Esophagus (tissue), 2 donors: ENCODE measurements at regions not wholly inside any gene's neighbourhood (a gene's known extent, or its start where the extent isn't known, plus 50 kb on each side); places are given as distances from the start of the nearest gene placed in this dataset.
A peak's percentile ranks its signal among the peaks of the same experiment; 100 is the strongest.

Experiments
- H3K27ac ChIP-seq, 2 donors: one replicate each; pipeline ENCODE4 v1.5.1; 2013; ENCODE audit warnings: low read depth in 2 of 2, mild to moderate bottlenecking in 2 of 2, inconsistent platforms in 1 of 2, low read length in 1 of 2, moderate library complexity in 1 of 2
- H3K27me3 ChIP-seq, 2 donors: one replicate each; pipeline ENCODE4 v1.6.1; 2013; ENCODE audit warnings: low read length in 2 of 2, control low read depth in 1 of 2, mild to moderate bottlenecking in 1 of 2; ENCODE audit not compliant: insufficient read depth in 2 of 2, control insufficient read depth in 1 of 2
- H3K36me3 ChIP-seq, 2 donors: one replicate each; pipeline ENCODE4 v1.6.1; 2013; ENCODE audit warnings: low read length in 1 of 2; ENCODE audit not compliant: control insufficient read depth in 2 of 2, insufficient read depth in 2 of 2
- H3K4me1 ChIP-seq, 2 donors: one replicate each; pipeline ENCODE4 v1.6.1; 2013; ENCODE audit warnings: low read length in 1 of 2; ENCODE audit not compliant: control insufficient read depth in 2 of 2, insufficient read depth in 2 of 2
- H3K4me3 ChIP-seq, 2 donors: one replicate each; pipeline ENCODE4 v1.5.1; 2013; ENCODE audit warnings: low read length in 2 of 2, mild to moderate bottlenecking in 2 of 2, low read depth in 1 of 2, moderate library complexity in 1 of 2
- H3K9me3 ChIP-seq, 2 donors: one replicate each; pipeline ENCODE4 v1.6.1; 2013; ENCODE audit warnings: mild to moderate bottlenecking in 2 of 2, low read depth in 1 of 2, low read length in 1 of 2, moderate library complexity in 1 of 2; ENCODE audit not compliant: control insufficient read depth in 2 of 2, insufficient read depth in 1 of 2
- WGBS, 2 donors: extraction: QIAGEN DNeasy Blood & Tissue Kit; methylation state at CpG; one replicate each; pipeline ENCODE4 v1.1.7; 2013; 5-methylcytosine and 5-hydroxymethylcytosine counted together
- donor health status: healthy with polysubstance abuse.
- donor health status: Bipolar disorder and iron deficiency.

DNA sequence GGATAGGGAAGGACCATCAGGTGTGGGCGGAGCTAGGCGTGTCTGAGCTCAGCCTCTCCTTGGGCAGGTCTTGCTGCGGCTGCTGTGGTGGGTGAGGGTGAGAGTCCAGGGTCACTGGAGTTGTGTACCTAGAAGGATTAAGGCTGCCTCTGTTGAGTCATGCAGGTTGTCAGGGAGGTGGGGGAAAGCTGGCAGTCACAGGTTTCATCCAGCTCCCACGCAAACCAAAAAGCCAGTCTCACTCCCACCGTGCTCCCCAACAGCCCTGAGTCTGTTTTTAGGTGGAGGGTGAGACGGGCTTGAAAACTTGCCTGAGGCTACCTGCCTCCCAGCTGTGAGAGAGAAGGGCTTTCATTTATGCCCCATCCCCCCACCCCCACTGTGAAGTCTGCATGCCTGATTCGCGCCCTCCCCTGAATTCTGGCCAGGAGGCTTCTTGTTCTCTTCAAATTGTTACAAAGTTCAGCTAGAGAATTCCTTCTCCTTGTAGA lies 161.5 kb downstream of the MYLK4 start:
- H3K27ac ChIP-seq = peak overlapping the region; percentile 14 to 50
- no peaks in the 10 kb centered on the region for H3K9me3 ChIP-seq
- H3K27me3 ChIP-seq = no peaks in the 10 kb centered on the region
- H3K4me3 ChIP-seq = no peak overlapping the region
- peaks cover 2 to 8% of the 10 kb centered on the region in 2 donors for H3K4me1 ChIP-seq
- WGBS, 2 donors = 54 to 61% methylated on average over 8 of the region's 8 CpGs
- H3K36me3 ChIP-seq = no peaks in the 10 kb centered on the region

DNA sequence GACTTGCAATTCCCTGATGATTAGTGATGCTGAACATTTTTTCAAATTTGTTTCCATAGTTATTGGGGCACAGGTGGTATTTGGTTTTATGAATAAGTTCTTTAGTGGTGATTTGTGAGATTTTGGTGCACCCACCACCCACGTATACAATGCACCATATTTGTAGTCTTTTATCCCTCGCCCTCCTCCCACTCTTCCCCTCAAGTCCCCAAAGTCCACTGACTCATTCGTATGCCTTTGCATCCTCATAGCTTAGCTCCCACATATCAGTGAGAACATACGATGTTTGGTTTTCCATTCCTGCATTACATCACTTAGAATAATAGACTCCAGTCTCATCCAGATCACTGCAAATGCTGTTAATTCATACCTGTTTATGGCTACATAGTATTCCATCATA lies 167.3 kb downstream of the MYLK4 start:
- Histone ChIP-seq H3K36me3 (no peaks in the 10 kb centered on the region), H3K27ac (no peak overlapping the region), H3K4me1 (no peaks in the 10 kb centered on the region), H3K9me3 (no peaks in the 10 kb centered on the region), H3K27me3 (no peaks in the 10 kb centered on the region), H3K4me3 (no peak overlapping the region)
- 70 to 84% methylated on average over 4 of the region's 4 CpGs for WGBS, 2 donors

DNA sequence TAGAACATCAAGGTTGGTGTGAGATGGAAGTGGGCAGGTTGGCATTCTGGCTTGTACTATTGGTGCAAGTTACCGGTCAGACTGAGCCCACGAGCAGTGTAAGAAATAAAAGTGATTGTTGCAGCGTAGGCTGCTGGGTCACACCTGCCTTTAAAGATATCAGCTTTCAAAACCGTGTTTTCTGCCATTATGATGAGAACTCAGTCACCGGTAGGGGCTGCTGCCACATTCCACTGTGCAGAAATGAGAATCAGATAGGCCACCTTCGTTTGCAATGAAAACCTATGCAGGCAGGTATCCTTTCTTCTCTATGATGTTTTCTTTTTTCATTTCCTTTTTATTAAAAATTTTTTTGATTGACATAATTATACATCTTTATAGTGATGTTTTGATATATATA lies 168.5 kb downstream of the MYLK4 start:
- Histone ChIP-seq H3K9me3 (no peaks in the 10 kb centered on the region), H3K36me3 (no peaks in the 10 kb centered on the region), H3K27me3 (no peaks in the 10 kb centered on the region), H3K27ac (no peak overlapping the region), H3K4me1 (no peaks in the 10 kb centered on the region), H3K4me3 (no peak overlapping the region)
- WGBS, 2 donors = 80 to 82% methylated on average over 6 of the region's 6 CpGs

DNA sequence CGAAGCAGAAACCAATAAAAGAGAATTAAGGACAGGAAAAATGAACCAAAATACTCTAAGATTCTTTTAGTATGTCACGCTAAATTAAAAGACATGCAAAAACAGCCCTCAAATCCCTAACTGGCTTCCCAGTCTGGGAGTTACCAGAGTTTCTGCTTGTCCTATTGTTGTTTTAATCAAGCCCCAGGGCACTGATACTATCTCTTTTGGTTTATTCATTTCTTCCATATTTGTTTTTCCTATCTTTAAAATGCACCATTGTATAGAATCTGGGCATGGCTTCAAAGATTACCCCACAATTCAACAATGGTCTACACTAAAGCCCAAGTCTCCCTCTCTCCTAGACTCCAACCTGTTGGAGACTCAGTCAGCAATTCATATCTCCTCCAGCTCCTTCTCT lies 169.1 kb downstream of the MYLK4 start:
- Histone ChIP-seq H3K4me1 (no peaks in the 10 kb centered on the region), H3K4me3 (no peak overlapping the region), H3K36me3 (no peaks in the 10 kb centered on the region), H3K27ac (no peak overlapping the region), H3K27me3 (no peaks in the 10 kb centered on the region), H3K9me3 (no peaks in the 10 kb centered on the region)
- WGBS, 2 donors = 85 to 86% methylated on average over 2 of the region's 2 CpGs

DNA sequence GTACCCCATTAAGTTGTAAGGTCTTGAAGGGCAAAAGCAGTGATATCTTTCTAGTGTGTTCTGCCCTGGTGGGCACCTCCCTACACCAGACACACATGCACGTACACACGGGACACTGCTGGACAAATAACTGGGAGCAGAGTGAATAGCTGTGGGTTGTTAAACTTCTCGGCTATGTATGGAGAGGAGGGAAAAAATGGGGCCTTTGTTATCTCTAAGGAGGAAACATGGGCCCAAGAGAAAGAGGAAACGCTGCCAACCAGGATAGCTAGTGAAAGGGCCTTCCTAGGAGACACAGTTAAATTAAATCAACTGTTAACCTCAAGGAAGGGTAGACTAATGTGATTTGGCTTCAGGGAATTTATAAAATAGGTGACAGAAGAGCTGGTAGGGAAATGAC lies 169.7 kb downstream of the MYLK4 start:
- Histone ChIP-seq H3K4me1 (no peaks in the 10 kb centered on the region), H3K4me3 (no peak overlapping the region), H3K27ac (no peak overlapping the region), H3K9me3 (no peaks in the 10 kb centered on the region), H3K36me3 (no peaks in the 10 kb centered on the region), H3K27me3 (no peaks in the 10 kb centered on the region)
- WGBS, 2 donors = 76 to 83% methylated on average over 4 of the region's 4 CpGs

DNA sequence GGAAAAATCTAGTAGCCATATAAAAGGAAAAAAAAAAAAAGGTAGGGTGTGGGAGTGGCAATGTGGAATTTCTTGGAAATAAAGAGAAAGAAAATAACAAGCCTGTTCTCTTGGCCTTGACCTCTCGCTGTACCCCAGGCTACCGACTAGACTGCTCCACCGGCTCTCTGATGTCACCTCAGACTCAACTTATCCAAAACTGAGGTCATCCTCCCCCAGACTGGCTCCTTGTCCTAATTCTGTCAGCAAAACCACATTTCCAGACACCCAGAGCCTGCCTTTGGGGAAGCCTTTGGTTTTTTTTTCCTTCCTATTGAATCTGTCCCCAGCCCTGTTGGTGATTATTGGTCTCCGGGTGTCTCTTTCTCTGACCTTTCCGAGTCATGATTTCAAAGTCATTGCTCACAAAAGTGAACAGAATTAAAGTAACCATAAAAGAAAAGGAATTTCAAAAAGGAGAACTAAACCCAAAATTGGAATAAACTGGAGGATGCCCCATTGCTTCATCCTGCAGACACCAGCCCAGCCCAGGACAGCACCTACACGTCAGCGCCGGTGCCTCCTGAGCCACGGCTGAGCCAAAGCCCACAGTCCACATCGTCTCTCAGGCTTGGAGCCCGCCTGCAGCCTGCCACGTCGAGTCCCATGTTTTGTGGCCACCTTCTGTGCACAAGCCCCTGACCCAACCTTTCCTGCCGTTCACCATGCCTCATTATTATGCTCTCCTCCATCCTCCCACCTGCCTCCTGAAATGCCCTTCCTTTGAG lies 170.7 kb downstream of the MYLK4 start:
- Histone ChIP-seq H3K4me1 (no peaks in the 10 kb centered on the region), H3K9me3 (no peaks in the 10 kb centered on the region), H3K27ac (no peak overlapping the region), H3K4me3 (no peak overlapping the region), H3K27me3 (no peaks in the 10 kb centered on the region), H3K36me3 (no peaks in the 10 kb centered on the region)
- 79 to 89% methylated on average over 14 of the region's 14 CpGs for WGBS, 2 donors

DNA sequence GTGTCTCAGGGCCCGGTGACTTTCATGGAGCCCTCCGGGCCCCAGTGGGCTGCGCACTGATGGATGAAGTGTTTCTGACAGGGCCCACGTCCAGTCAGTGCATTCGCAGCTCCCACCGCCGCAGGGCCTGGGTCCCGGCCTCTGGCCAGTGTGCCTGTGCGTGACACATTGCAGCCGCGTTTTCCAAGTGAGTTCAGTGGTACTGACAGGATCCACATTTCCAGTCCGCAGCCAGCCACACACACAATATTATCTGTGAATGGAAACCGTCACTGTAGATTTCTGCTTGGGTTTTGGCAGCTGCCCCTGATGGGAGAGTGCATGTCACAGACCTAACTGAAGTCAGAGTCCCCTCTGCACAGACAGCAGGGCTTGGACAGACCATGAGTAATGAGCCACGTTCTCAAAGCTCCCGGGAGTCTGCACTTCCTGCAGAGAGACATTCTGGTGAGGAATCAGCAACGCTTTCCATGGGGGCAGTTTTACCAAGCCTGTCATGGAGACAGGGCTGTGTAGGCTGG lies 171.4 kb downstream of the MYLK4 start:
- Histone ChIP-seq H3K4me3 (no peak overlapping the region), H3K4me1 (no peaks in the 10 kb centered on the region), H3K9me3 (no peaks in the 10 kb centered on the region), H3K36me3 (no peaks in the 10 kb centered on the region), H3K27me3 (no peaks in the 10 kb centered on the region), H3K27ac (peak overlapping the region; percentile 45 to 53)
- WGBS, 2 donors = 62 to 72% methylated on average over 16 of the region's 16 CpGs

DNA sequence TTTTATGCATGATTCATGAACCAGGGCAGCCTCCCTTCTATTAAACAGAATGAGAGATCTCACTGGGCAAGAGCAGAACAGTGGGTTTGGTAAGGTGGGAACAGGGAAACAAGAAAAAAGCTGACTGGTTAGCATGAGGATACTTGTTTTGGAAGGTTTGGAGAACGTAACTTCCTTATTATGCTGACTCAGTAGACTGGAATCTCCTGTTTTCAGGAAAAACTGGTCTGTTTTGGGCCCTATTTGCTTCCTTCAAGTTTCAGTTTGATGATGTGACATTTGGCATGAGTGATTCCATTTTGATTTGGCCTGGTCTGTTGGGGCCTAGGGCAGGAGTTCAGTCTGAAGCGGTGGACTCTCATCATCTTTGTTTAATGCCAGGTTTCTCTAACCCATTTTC lies 172.0 kb downstream of the MYLK4 start:
- WGBS, 2 donors = 44 to 64% methylated on average over 2 of the region's 2 CpGs
- Histone ChIP-seq H3K4me1 (no peaks in the 10 kb centered on the region), H3K27ac (peak overlapping the region; percentile 75 to 81), H3K36me3 (no peaks in the 10 kb centered on the region), H3K4me3 (no peak overlapping the region), H3K27me3 (no peaks in the 10 kb centered on the region), H3K9me3 (no peaks in the 10 kb centered on the region)

DNA sequence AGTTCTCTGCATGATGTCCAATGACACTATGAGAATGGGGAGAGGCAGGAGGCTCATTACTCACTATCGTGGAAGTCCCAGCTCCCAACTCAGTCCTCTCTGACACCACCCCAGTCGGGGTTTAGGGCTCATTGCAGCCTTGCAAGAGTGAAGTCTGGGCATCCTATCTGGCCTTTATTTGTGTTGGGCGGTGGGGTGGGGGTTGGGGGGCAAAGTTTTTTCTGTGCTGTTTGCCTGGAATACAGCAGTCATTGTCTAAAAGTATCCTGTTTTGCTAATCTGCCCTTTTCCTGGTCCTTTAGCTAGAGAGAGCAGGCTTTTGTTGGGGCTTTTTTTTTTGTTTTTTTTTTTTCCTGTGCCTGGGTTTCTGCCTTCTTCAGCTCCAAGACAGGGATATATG lies 174.2 kb downstream of the MYLK4 start:
- Histone ChIP-seq H3K4me1 (no peaks in the 10 kb centered on the region), H3K27ac (no peak overlapping the region), H3K27me3 (no peaks in the 10 kb centered on the region), H3K36me3 (no peaks in the 10 kb centered on the region), H3K9me3 (no peaks in the 10 kb centered on the region), H3K4me3 (no peak overlapping the region)
- 64 to 80% methylated on average over 3 of the region's 3 CpGs for WGBS, 2 donors

DNA sequence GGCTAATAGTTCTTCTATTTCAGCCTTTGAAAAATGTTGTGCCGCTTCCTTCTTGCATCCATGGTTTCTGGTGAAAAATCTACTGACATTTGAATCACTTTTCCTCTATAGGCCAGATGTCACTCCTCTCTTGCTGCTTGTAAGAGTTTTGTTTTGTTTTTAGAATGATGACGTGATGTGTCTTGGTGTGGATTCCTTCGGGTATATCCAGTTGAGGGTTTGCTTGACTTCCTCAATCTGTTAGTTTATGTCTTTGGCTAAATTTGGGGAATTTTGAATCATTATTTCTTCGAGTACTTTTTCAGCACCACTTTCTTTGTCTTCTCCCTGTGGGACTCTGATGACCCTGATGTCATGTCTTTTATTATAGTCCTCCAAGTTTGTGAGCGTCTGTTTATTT lies 175.5 kb downstream of the MYLK4 start:
- H3K36me3 ChIP-seq = no peaks in the 10 kb centered on the region
- no peak overlapping the region for H3K4me3 ChIP-seq
- 78 to 88% methylated on average over 5 of the region's 5 CpGs for WGBS, 2 donors
- no peaks in the 10 kb centered on the region for H3K4me1 ChIP-seq
- no peaks in the 10 kb centered on the region for H3K9me3 ChIP-seq
- H3K27ac ChIP-seq = no peak overlapping the region
- no peaks in the 10 kb centered on the region for H3K27me3 ChIP-seq
